NCI-H526 (cell line): ENCODE measurements at regions not wholly inside any gene's neighbourhood (a gene's known extent, or its start where the extent isn't known, plus 50 kb on each side); places are given as distances from the start of the nearest gene placed in this dataset.
"Not testable (repeated sequence)": the region's sequence is repeated elsewhere in the genome, so short reads cannot be mapped to it uniquely, and the experiment has no call there.

Source experiments
- DNase-seq, 2 experiments: peaks; one replicate each; lab custom pipeline; 2025; lab: John Stamatoyannopoulos, UW

GRCh38 chr7:53596230-53596629, 560.8 kb downstream of the POM121L12 start:
- no peak for DNase-seq

- no peak for DNase-seq
Measured at GRCh38 chr7:53600296-53600695, 564.9 kb downstream of the POM121L12 start.

- no peak for DNase-seq
Measured at GRCh38 chr7:53602817-53603418, 567.5 kb downstream of the POM121L12 start.

GRCh38 chr7:53603461-53603860, 568.0 kb downstream of the POM121L12 start:
- DNase-seq, result no peak

- no peak for DNase-seq
Measured at GRCh38 chr7:53604201-53604600, 568.8 kb downstream of the POM121L12 start.

- no peak for DNase-seq
Measured at GRCh38 chr7:53607961-53608360, 572.5 kb downstream of the POM121L12 start.

GRCh38 chr7:53609185-53609584, 573.8 kb downstream of the POM121L12 start:
- no peak for DNase-seq

- no peak for DNase-seq
Measured at GRCh38 chr7:53611043-53611442, 575.6 kb downstream of the POM121L12 start.

GRCh38 chr7:53624356-53624755, 588.9 kb downstream of the POM121L12 start:
- DNase-seq, result no peak

- DNase-seq, result no peak
Measured at GRCh38 chr7:53628775-53629174, 593.3 kb downstream of the POM121L12 start.

GRCh38 chr7:53635251-53635650, 599.8 kb downstream of the POM121L12 start:
- not testable (repeated sequence) for DNase-seq

GRCh38 chr7:53638517-53638916, 603.1 kb downstream of the POM121L12 start:
- no peak for DNase-seq

GRCh38 chr7:53641091-53641490, 605.7 kb downstream of the POM121L12 start:
- DNase-seq, result no peak

GRCh38 chr7:53642361-53642760, 606.9 kb downstream of the POM121L12 start:
- DNase-seq, result no peak

- no peak for DNase-seq
Measured at GRCh38 chr7:53642866-53643265, 607.4 kb downstream of the POM121L12 start.

GRCh38 chr7:53656881-53657280, 621.4 kb downstream of the POM121L12 start:
- no peak for DNase-seq

- no peak for DNase-seq
Measured at GRCh38 chr7:53657586-53657985, 622.2 kb downstream of the POM121L12 start.

GRCh38 chr7:53658951-53659350, 623.5 kb downstream of the POM121L12 start:
- DNase-seq, result no peak

GRCh38 chr7:53661645-53662217, 626.3 kb downstream of the POM121L12 start:
- DNase-seq, result no peak

GRCh38 chr7:53672681-53673080, 637.2 kb downstream of the POM121L12 start:
- DNase-seq, result no peak

GRCh38 chr7:53675835-53676234, 640.4 kb downstream of the POM121L12 start:
- DNase-seq, result no peak

GRCh38 chr7:53684693-53685092, 649.3 kb downstream of the POM121L12 start:
- DNase-seq, result no peak

GRCh38 chr7:53690411-53690810, 655.0 kb downstream of the POM121L12 start:
- no peak for DNase-seq

- no peak for DNase-seq
Measured at GRCh38 chr7:53697913-53698312, 662.5 kb downstream of the POM121L12 start.
